ENCODE measurements at regions not wholly inside any gene's neighbourhood (a gene's known extent, or its start where the extent isn't known, plus 50 kb on each side); places are given as distances from the start of the nearest gene placed in this dataset.

- H3K27ac ChIP-seq, result no peak overlapping the region
- no peaks in the 10 kb centered on the region for H3K36me3 ChIP-seq
- intact Hi-C loops (cut with DNase I), result no loop called here
- DNase-seq (ENCODE audit: extremely low spot score in 2 of 2), result no peak
- no peaks in the 10 kb centered on the region for H3K27me3 ChIP-seq
- H3K9me3 ChIP-seq, result no peaks in the 10 kb centered on the region
- TF ChIP-seq, protein P1, sequence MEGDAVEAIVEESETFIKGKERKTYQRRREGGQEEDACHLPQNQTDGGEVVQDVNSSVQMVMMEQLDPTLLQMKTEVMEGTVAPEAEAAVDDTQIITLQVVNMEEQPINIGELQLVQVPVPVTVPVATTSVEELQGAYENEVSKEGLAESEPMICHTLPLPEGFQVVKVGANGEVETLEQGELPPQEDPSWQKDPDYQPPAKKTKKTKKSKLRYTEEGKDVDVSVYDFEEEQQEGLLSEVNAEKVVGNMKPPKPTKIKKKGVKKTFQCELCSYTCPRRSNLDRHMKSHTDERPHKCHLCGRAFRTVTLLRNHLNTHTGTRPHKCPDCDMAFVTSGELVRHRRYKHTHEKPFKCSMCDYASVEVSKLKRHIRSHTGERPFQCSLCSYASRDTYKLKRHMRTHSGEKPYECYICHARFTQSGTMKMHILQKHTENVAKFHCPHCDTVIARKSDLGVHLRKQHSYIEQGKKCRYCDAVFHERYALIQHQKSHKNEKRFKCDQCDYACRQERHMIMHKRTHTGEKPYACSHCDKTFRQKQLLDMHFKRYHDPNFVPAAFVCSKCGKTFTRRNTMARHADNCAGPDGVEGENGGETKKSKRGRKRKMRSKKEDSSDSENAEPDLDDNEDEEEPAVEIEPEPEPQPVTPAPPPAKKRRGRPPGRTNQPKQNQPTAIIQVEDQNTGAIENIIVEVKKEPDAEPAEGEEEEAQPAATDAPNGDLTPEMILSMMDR (IDR thresholded peaks at IDR 0.05), result no peak
- TF ChIP-seq POLR2AphosphoS5 (IDR thresholded peaks at IDR 0.05; ENCODE audit: insufficient read depth in 1 of 2, low read depth in 1 of 2) (no peak), POLR2A (IDR thresholded peaks at IDR 0.05) (no peak)
- H3K4me1 ChIP-seq, result no peaks in the 10 kb centered on the region
- H3K4me3 ChIP-seq, result no peak overlapping the region
Observed at GRCh38 chr1:57655161-57655560, 231.3 kb upstream of the DAB1 start.

GRCh38 chr1:57644667-57645066 lies 220.8 kb upstream of the DAB1 start:
- Histone ChIP-seq H3K4me3 (no peak overlapping the region), H3K9me3 (no peaks in the 10 kb centered on the region), H3K4me1 (no peaks in the 10 kb centered on the region), H3K27ac (no peak overlapping the region), H3K36me3 (no peaks in the 10 kb centered on the region), H3K27me3 (no peaks in the 10 kb centered on the region)
- TF ChIP-seq POLR2AphosphoS5 (IDR thresholded peaks at IDR 0.05; ENCODE audit: insufficient read depth in 1 of 2, low read depth in 1 of 2) (no peak), POLR2A (IDR thresholded peaks at IDR 0.05) (no peak)
- TF ChIP-seq, protein P1 (IDR thresholded peaks at IDR 0.05), result no peak
- intact Hi-C loops (cut with DNase I), result no loop called here
- DNase-seq (ENCODE audit: extremely low spot score in 2 of 2), result no peak

DNA sequence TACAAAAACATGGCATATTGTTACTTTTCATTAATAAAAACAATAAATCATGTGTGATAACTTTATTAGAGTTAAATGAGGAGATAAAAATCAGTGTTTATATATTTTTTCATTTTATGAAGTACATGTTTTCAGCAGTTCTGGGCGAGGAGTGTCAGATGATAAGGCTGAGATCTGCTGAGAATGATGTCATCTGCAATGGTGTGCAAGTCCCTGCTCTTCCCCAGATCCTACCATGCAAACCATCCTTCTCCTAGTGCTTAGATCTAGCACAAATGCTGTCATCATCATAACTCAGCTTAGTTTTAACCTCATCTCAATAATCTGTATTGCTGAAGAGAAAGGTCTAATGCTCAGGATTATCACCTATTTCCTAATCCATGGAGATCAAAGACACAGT lies 214.4 kb upstream of the DAB1 start:
- H3K4me1 ChIP-seq, result no peaks in the 10 kb centered on the region
- intact Hi-C loops (cut with DNase I), result no loop called here
- no peaks in the 10 kb centered on the region for H3K9me3 ChIP-seq
- no peaks in the 10 kb centered on the region for H3K36me3 ChIP-seq
- H3K27me3 ChIP-seq, result no peaks in the 10 kb centered on the region
- H3K27ac ChIP-seq, result no peak overlapping the region
- TF ChIP-seq POLR2AphosphoS5 (IDR thresholded peaks at IDR 0.05; ENCODE audit: insufficient read depth in 1 of 2, low read depth in 1 of 2) (no peak), POLR2A (IDR thresholded peaks at IDR 0.05) (no peak)
- TF ChIP-seq, protein P1 (IDR thresholded peaks at IDR 0.05), result no peak
- H3K4me3 ChIP-seq, result no peak overlapping the region
- DNase-seq (ENCODE audit: extremely low spot score in 2 of 2), result no peak

- Histone ChIP-seq H3K27ac (no peak overlapping the region), H3K4me1 (no peaks in the 10 kb centered on the region), H3K36me3 (no peaks in the 10 kb centered on the region), H3K9me3 (no peaks in the 10 kb centered on the region), H3K27me3 (no peaks in the 10 kb centered on the region), H3K4me3 (no peak overlapping the region)
- TF ChIP-seq POLR2A (IDR thresholded peaks at IDR 0.05) (no peak), POLR2AphosphoS5 (IDR thresholded peaks at IDR 0.05; ENCODE audit: insufficient read depth in 1 of 2, low read depth in 1 of 2) (no peak)
- TF ChIP-seq, protein P1 (IDR thresholded peaks at IDR 0.05), result no peak
- DNase-seq (ENCODE audit: extremely low spot score in 2 of 2), result no peak
- intact Hi-C loops (cut with DNase I), result no loop called here
Observed at GRCh38 chr1:57637155-57637554, 213.3 kb upstream of the DAB1 start.

GRCh38 chr1:57633881-57634280 lies 210.0 kb upstream of the DAB1 start:
- Histone ChIP-seq H3K9me3 (no peaks in the 10 kb centered on the region), H3K27ac (no peak overlapping the region), H3K4me1 (no peaks in the 10 kb centered on the region), H3K36me3 (no peaks in the 10 kb centered on the region), H3K27me3 (no peaks in the 10 kb centered on the region), H3K4me3 (no peak overlapping the region)
- intact Hi-C loops (cut with DNase I), result no loop called here
- no peak for TF ChIP-seq POLR2AphosphoS5 (IDR thresholded peaks at IDR 0.05; ENCODE audit: insufficient read depth in 1 of 2, low read depth in 1 of 2)
- TF ChIP-seq, protein P1 (IDR thresholded peaks at IDR 0.05), result no peak
- TF ChIP-seq POLR2A (IDR thresholded peaks at IDR 0.05), result no peak
- no peak for DNase-seq (ENCODE audit: extremely low spot score in 2 of 2)

Data from vagina (tissue), 2 donors.